ENCODE measurements at regions not wholly inside any gene's neighbourhood (a gene's known extent, or its start where the extent isn't known, plus 50 kb on each side); places are given as distances from the start of the nearest gene placed in this dataset.

- TF ChIP-seq, protein P1, sequence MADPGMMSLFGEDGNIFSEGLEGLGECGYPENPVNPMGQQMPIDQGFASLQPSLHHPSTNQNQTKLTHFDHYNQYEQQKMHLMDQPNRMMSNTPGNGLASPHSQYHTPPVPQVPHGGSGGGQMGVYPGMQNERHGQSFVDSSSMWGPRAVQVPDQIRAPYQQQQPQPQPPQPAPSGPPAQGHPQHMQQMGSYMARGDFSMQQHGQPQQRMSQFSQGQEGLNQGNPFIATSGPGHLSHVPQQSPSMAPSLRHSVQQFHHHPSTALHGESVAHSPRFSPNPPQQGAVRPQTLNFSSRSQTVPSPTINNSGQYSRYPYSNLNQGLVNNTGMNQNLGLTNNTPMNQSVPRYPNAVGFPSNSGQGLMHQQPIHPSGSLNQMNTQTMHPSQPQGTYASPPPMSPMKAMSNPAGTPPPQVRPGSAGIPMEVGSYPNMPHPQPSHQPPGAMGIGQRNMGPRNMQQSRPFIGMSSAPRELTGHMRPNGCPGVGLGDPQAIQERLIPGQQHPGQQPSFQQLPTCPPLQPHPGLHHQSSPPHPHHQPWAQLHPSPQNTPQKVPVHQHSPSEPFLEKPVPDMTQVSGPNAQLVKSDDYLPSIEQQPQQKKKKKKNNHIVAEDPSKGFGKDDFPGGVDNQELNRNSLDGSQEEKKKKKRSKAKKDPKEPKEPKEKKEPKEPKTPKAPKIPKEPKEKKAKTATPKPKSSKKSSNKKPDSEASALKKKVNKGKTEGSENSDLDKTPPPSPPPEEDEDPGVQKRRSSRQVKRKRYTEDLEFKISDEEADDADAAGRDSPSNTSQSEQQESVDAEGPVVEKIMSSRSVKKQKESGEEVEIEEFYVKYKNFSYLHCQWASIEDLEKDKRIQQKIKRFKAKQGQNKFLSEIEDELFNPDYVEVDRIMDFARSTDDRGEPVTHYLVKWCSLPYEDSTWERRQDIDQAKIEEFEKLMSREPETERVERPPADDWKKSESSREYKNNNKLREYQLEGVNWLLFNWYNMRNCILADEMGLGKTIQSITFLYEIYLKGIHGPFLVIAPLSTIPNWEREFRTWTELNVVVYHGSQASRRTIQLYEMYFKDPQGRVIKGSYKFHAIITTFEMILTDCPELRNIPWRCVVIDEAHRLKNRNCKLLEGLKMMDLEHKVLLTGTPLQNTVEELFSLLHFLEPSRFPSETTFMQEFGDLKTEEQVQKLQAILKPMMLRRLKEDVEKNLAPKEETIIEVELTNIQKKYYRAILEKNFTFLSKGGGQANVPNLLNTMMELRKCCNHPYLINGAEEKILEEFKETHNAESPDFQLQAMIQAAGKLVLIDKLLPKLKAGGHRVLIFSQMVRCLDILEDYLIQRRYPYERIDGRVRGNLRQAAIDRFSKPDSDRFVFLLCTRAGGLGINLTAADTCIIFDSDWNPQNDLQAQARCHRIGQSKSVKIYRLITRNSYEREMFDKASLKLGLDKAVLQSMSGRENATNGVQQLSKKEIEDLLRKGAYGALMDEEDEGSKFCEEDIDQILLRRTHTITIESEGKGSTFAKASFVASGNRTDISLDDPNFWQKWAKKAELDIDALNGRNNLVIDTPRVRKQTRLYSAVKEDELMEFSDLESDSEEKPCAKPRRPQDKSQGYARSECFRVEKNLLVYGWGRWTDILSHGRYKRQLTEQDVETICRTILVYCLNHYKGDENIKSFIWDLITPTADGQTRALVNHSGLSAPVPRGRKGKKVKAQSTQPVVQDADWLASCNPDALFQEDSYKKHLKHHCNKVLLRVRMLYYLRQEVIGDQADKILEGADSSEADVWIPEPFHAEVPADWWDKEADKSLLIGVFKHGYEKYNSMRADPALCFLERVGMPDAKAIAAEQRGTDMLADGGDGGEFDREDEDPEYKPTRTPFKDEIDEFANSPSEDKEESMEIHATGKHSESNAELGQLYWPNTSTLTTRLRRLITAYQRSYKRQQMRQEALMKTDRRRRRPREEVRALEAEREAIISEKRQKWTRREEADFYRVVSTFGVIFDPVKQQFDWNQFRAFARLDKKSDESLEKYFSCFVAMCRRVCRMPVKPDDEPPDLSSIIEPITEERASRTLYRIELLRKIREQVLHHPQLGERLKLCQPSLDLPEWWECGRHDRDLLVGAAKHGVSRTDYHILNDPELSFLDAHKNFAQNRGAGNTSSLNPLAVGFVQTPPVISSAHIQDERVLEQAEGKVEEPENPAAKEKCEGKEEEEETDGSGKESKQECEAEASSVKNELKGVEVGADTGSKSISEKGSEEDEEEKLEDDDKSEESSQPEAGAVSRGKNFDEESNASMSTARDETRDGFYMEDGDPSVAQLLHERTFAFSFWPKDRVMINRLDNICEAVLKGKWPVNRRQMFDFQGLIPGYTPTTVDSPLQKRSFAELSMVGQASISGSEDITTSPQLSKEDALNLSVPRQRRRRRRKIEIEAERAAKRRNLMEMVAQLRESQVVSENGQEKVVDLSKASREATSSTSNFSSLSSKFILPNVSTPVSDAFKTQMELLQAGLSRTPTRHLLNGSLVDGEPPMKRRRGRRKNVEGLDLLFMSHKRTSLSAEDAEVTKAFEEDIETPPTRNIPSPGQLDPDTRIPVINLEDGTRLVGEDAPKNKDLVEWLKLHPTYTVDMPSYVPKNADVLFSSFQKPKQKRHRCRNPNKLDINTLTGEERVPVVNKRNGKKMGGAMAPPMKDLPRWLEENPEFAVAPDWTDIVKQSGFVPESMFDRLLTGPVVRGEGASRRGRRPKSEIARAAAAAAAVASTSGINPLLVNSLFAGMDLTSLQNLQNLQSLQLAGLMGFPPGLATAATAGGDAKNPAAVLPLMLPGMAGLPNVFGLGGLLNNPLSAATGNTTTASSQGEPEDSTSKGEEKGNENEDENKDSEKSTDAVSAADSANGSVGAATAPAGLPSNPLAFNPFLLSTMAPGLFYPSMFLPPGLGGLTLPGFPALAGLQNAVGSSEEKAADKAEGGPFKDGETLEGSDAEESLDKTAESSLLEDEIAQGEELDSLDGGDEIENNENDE (IDR thresholded peaks at IDR 0.05; ENCODE audit: insufficient replicate concordance, low read length), result no peak
- TF ChIP-seq SP1 (IDR thresholded peaks at IDR 0.05; ENCODE audit: low read depth, low read length), result no peak
- no peak for TF ChIP-seq RAD21 (IDR thresholded peaks at IDR 0.05 in 1 of 2, conservative IDR thresholded peaks at IDR 0.05 in 1 of 2; ENCODE audit: low read depth in 2 of 2, low read length in 2 of 2)
- TF ChIP-seq TBP (IDR thresholded peaks at IDR 0.05; ENCODE audit: low read depth, low read length), result no peak
- TF ChIP-seq POLR2AphosphoS5 (IDR thresholded peaks at IDR 0.05; ENCODE audit: low read depth, low read length), result no peak
- TF ChIP-seq BRCA1 (IDR thresholded peaks at IDR 0.05; ENCODE audit: low read depth, low read length), result no peak
- TF ChIP-seq EZH2 (IDR thresholded peaks at IDR 0.05; ENCODE audit: low read depth, low read length, severe bottlenecking), result no peak
- TF ChIP-seq SRF (IDR thresholded peaks at IDR 0.05; ENCODE audit: low read depth, low read length), result no peak
Observed at GRCh38 chr13:42384265-42384664, 112.3 kb downstream of the AKAP11 start (continued).

All from H1 (cell line).